Activated CD4-positive, alpha-beta memory T cell treated with anti-CD3 and anti-CD28 coated beads for 36 hours (primary cell): ENCODE measurements at regions not wholly inside any gene's neighbourhood (a gene's known extent, or its start where the extent isn't known, plus 50 kb on each side); places are given as distances from the start of the nearest gene placed in this dataset.

Experiments
- CTCF ChIA-PET: fragments of 350-600 bp; sonication (Branson Sonifier 250); formaldehyde crosslinking; loops from one replicate; lab custom pipeline; 2021; ENCODE audit warnings: antibody characterized with exemption, inconsistent platforms; lab: Charles Lee
- POLR2A ChIA-PET: fragments of 350-600 bp; sonication (Branson Sonifier 250); formaldehyde crosslinking; loops from one replicate; lab custom pipeline; 2021; ENCODE audit warnings: antibody characterized with exemption; lab: Charles Lee
- DNase-seq: peaks from one replicate; pipeline ENCODE4 v3.0.0-alpha.2; 2020
- H3K27ac Mint-ChIP-seq: one replicate; pipeline ENCODE4 v1.8.0; 2021; ENCODE audit warnings: mixed read lengths
- H3K27me3 Mint-ChIP-seq: one replicate; pipeline ENCODE4 v1.8.0; 2021; ENCODE audit warnings: mixed read lengths
- H3K36me3 Mint-ChIP-seq: one replicate; pipeline ENCODE4 v1.8.0; 2021; ENCODE audit warnings: mixed read lengths
- H3K4me1 Mint-ChIP-seq: one replicate; pipeline ENCODE4 v1.8.0; 2021; ENCODE audit warnings: low read depth, mixed read lengths
- H3K4me3 Mint-ChIP-seq: one replicate; pipeline ENCODE4 v1.8.0; 2021; ENCODE audit warnings: mild to moderate bottlenecking, mixed read lengths
- H3K9me3 Mint-ChIP-seq: one replicate; pipeline ENCODE4 v1.8.0; 2021; ENCODE audit warnings: mixed read lengths
- intact Hi-C: fragments of 100-400 bp; cut with micrococcal nuclease; formaldehyde crosslinking; loops from one replicate; pipeline ENCODE4 v1.15.1; 2023

DNA sequence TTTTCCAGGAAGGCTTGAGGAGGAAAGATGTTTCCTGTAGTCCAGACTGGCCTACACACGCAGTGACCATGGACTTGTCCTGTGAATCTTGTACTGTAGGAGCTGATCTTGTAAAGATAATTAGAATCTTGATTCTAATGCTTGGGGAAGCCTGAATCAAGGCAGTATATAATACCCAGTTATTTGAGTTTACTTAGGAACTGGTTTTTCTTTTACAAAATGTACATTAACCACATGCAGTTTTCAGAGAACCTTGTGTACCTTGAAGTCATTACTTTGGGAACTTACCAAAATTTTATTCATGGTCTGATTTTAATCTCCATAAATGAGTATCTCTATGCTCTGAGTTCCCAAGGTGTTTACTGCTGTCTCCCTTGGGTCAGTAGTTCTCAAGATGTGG is 439.9 kb upstream of the AZI2 start:
- CTCF ChIA-PET = no interaction called here
- no peaks in the 10 kb centered on the region for H3K4me1 Mint-ChIP-seq
- intact Hi-C loops = no loop called here
- POLR2A ChIA-PET = no interaction called here
- H3K27me3 Mint-ChIP-seq = no peaks in the 10 kb centered on the region
- DNase-seq = no peak
- H3K27ac Mint-ChIP-seq = no peak overlapping the region
- H3K4me3 Mint-ChIP-seq = no peak overlapping the region
- no peaks in the 10 kb centered on the region for H3K9me3 Mint-ChIP-seq
- no peaks in the 10 kb centered on the region for H3K36me3 Mint-ChIP-seq

- Mint-ChIP-seq H3K4me1 (no peaks in the 10 kb centered on the region), H3K27ac (no peak overlapping the region), H3K4me3 (no peak overlapping the region), H3K36me3 (no peaks in the 10 kb centered on the region), H3K27me3 (no peaks in the 10 kb centered on the region), H3K9me3 (no peaks in the 10 kb centered on the region)
- intact Hi-C loops = no loop called here
- ChIA-PET CTCF (no interaction called here), POLR2A (no interaction called here)
- no peak for DNase-seq
These were observed 443.2 kb upstream of the AZI2 start for GRCh38 chr3:28791713-28792255.

DNA sequence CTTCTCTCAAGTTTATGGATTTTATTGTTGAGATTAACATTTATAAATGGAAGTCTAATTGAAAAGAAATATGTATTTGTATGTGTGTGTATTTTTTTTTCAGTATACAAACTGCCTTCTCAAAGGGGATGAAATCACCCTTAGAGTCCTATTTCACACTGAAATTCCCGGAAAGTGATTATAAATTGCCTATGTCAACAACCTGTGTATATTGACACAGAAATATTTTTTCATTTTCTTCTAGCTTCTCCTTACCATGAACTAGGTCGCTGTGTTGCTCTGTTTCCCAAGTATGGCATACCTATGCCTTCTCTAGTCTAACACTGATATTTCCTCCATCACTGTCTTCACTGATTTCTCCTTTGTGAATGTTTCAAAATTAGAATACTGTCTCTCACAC is 444.0 kb upstream of the AZI2 start:
- H3K9me3 Mint-ChIP-seq = no peaks in the 10 kb centered on the region
- H3K4me1 Mint-ChIP-seq = no peaks in the 10 kb centered on the region
- H3K27me3 Mint-ChIP-seq = no peaks in the 10 kb centered on the region
- ChIA-PET POLR2A (no interaction called here), CTCF (no interaction called here)
- H3K4me3 Mint-ChIP-seq = no peak overlapping the region
- no peak overlapping the region for H3K27ac Mint-ChIP-seq
- H3K36me3 Mint-ChIP-seq = no peaks in the 10 kb centered on the region
- intact Hi-C loops = no loop called here
- no peak for DNase-seq

- intact Hi-C loops = no loop called here
- no peaks in the 10 kb centered on the region for H3K9me3 Mint-ChIP-seq
- H3K4me3 Mint-ChIP-seq = no peak overlapping the region
- H3K27me3 Mint-ChIP-seq = no peaks in the 10 kb centered on the region
- H3K4me1 Mint-ChIP-seq = no peaks in the 10 kb centered on the region
- H3K27ac Mint-ChIP-seq = no peak overlapping the region
- H3K36me3 Mint-ChIP-seq = no peaks in the 10 kb centered on the region
- POLR2A ChIA-PET = no interaction called here
- CTCF ChIA-PET = no interaction called here
- DNase-seq = no peak
These were observed 450.5 kb upstream of the AZI2 start for GRCh38 chr3:28799084-28799483.

GRCh38 chr3:28800203-28800602 is 451.6 kb upstream of the AZI2 start:
- Mint-ChIP-seq H3K27me3 (no peaks in the 10 kb centered on the region), H3K36me3 (no peaks in the 10 kb centered on the region), H3K27ac (no peak overlapping the region), H3K9me3 (no peaks in the 10 kb centered on the region), H3K4me1 (no peaks in the 10 kb centered on the region), H3K4me3 (no peak overlapping the region)
- POLR2A ChIA-PET = no interaction called here
- intact Hi-C loops = no loop called here
- no peak for DNase-seq
- CTCF ChIA-PET = no interaction called here

DNA sequence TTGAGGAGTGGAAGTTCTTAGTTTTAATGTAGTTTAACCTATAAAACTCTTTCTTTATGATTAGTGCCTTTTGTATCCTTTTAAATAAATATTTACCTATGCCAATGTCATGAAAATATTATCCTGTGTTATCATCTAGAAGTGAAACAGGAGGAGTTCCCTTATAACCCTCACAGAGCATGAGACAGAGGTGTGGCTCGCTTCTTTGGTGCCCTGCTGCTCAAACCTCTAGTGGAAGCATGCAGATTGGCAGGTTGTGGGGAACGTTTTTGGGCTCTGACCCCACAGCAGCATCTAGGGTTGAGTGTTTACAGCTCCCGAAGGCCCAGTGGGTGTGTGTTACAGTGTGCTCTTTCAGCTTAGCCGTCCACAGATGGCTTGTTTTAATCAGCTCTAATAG is 459.4 kb upstream of the AZI2 start:
- ChIA-PET POLR2A (no interaction called here), CTCF (no interaction called here)
- H3K36me3 Mint-ChIP-seq = no peaks in the 10 kb centered on the region
- intact Hi-C loops = no loop called here
- H3K9me3 Mint-ChIP-seq = no peaks in the 10 kb centered on the region
- peaks cover 1% of the 10 kb centered on the region for H3K27me3 Mint-ChIP-seq
- no peak overlapping the region for H3K27ac Mint-ChIP-seq
- H3K4me3 Mint-ChIP-seq = no peak overlapping the region
- no peaks in the 10 kb centered on the region for H3K4me1 Mint-ChIP-seq
- no peak for DNase-seq

DNA sequence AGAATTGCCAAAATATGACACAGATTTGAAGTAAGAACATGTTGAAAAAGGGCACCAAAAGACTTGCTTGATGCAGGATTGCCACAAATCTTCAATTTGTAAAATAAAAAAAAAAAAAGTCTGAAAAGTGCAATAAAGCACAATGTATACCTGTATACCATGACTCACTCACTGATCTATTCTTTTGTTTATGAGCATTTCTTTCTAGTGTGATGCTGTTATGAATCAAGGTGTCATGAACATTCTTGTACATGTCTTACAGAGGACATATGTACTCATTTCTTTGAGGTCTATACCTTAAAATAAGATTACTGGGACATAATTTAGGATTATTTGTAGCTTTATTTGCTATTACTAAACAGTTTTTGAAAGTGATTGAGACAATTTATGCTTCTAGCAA is 464.9 kb upstream of the RBMS3 start:
- ChIA-PET CTCF (interaction anchor here (1.3 kb wide), 1 partner anchor 10 kb away, joined by 3 read pairs; no protein-coding TSS in a partner anchor), POLR2A (no interaction called here)
- Mint-ChIP-seq H3K4me1 (no peaks in the 10 kb centered on the region), H3K36me3 (no peaks in the 10 kb centered on the region), H3K27me3 (no peaks in the 10 kb centered on the region), H3K27ac (no peak overlapping the region), H3K9me3 (peaks cover 4% of the 10 kb centered on the region), H3K4me3 (no peak overlapping the region)
- no peak for DNase-seq
- intact Hi-C loops = no loop called here

- POLR2A ChIA-PET = no interaction called here
- H3K4me1 Mint-ChIP-seq = no peaks in the 10 kb centered on the region
- no peak for DNase-seq
- no peak overlapping the region for H3K27ac Mint-ChIP-seq
- H3K4me3 Mint-ChIP-seq = no peak overlapping the region
- peaks cover 2% of the 10 kb centered on the region for H3K27me3 Mint-ChIP-seq
- CTCF ChIA-PET = no interaction called here
- intact Hi-C loops = no loop called here
- peaks cover 6% of the 10 kb centered on the region for H3K9me3 Mint-ChIP-seq
- H3K36me3 Mint-ChIP-seq = no peaks in the 10 kb centered on the region
These were observed 456.6 kb upstream of the RBMS3 start for GRCh38 chr3:28824316-28824715.

GRCh38 chr3:28826840-28827239 is 454.0 kb upstream of the RBMS3 start:
- H3K9me3 Mint-ChIP-seq = peaks cover 13% of the 10 kb centered on the region
- no peak overlapping the region for H3K4me3 Mint-ChIP-seq
- no peaks in the 10 kb centered on the region for H3K4me1 Mint-ChIP-seq
- ChIA-PET CTCF (no interaction called here), POLR2A (no interaction called here)
- H3K27me3 Mint-ChIP-seq = peaks cover 2% of the 10 kb centered on the region
- H3K27ac Mint-ChIP-seq = no peak overlapping the region
- no peaks in the 10 kb centered on the region for H3K36me3 Mint-ChIP-seq
- intact Hi-C loops = no loop called here
- no peak for DNase-seq

DNA sequence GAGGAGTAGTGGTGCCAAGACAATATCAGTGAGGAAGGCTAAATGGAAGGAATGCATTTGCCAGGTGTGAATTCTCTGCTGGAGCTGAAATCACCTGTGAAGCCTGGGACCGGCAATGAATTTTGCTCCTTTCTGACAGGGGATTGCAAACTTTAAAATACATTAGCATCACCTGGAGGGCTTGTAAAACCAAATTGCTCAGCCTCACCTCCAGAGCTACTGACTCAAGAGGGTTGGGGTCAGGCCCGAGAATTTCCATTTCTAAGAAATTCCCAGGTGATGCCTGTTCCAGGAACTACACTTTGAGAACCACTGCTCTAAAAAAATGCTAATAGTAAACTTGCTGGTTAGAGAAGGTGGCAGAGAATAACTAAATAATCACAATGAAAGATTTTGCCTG is 445.6 kb upstream of the RBMS3 start:
- Mint-ChIP-seq H3K36me3 (no peaks in the 10 kb centered on the region), H3K4me3 (no peak overlapping the region), H3K27ac (no peak overlapping the region), H3K27me3 (no peaks in the 10 kb centered on the region), H3K4me1 (no peaks in the 10 kb centered on the region), H3K9me3 (peaks cover 8% of the 10 kb centered on the region)
- DNase-seq = no peak
- intact Hi-C loops = no loop called here
- POLR2A ChIA-PET = no interaction called here
- CTCF ChIA-PET = no interaction called here

GRCh38 chr3:28835751-28836150 is 445.1 kb upstream of the RBMS3 start:
- Mint-ChIP-seq H3K27ac (peak overlapping the region; percentile 23), H3K36me3 (no peaks in the 10 kb centered on the region), H3K9me3 (peaks cover 8% of the 10 kb centered on the region), H3K4me1 (no peaks in the 10 kb centered on the region), H3K4me3 (no peak overlapping the region), H3K27me3 (no peaks in the 10 kb centered on the region)
- DNase-seq = no peak
- intact Hi-C loops = no loop called here
- ChIA-PET CTCF (no interaction called here), POLR2A (no interaction called here)

- H3K9me3 Mint-ChIP-seq = peaks cover 3% of the 10 kb centered on the region
- no peak overlapping the region for H3K27ac Mint-ChIP-seq
- no peaks in the 10 kb centered on the region for H3K27me3 Mint-ChIP-seq
- no peak for DNase-seq
- ChIA-PET CTCF (no interaction called here), POLR2A (no interaction called here)
- intact Hi-C loops = no loop called here
- H3K4me1 Mint-ChIP-seq = peaks cover 1% of the 10 kb centered on the region
- H3K4me3 Mint-ChIP-seq = no peak overlapping the region
- no peaks in the 10 kb centered on the region for H3K36me3 Mint-ChIP-seq
These were observed 444.7 kb upstream of the RBMS3 start for GRCh38 chr3:28836199-28836598.

- intact Hi-C loops = loop anchor here (1.0 to 5.0 kb wide), 5 partner anchors 84 to 1506 kb away; no protein-coding TSS in a partner anchor
- H3K4me1 Mint-ChIP-seq = peaks cover 6% of the 10 kb centered on the region
- POLR2A ChIA-PET = interaction anchor here (1.2 kb wide), 1 partner anchor 173 kb away, joined by 3 read pairs; no protein-coding TSS in a partner anchor
- DNase-seq = peak; percentile 65
- H3K36me3 Mint-ChIP-seq = no peaks in the 10 kb centered on the region
- H3K9me3 Mint-ChIP-seq = no peaks in the 10 kb centered on the region
- peak overlapping the region; percentile 56 for H3K27ac Mint-ChIP-seq
- peaks cover 2% of the 10 kb centered on the region for H3K27me3 Mint-ChIP-seq
- CTCF ChIA-PET = interaction anchor here (0.6 to 1.6 kb wide), 2 partner anchors 16 to 174 kb away, joined by 3 read pairs; no protein-coding TSS in a partner anchor
- H3K4me3 Mint-ChIP-seq = no peak overlapping the region
These were observed 439.9 kb upstream of the RBMS3 start for GRCh38 chr3:28840976-28841376.
